K562 (cell line): ENCODE measurements at regions not wholly inside any gene's neighbourhood (a gene's known extent, or its start where the extent isn't known, plus 50 kb on each side); places are given as distances from the start of the nearest gene placed in this dataset.

Experiments used
- ATAC-seq: fragments of 200-7000 bp; cut with Tn5 transposase; 3 replicates; pipeline ENCODE4 v1.9.1; 2020; ENCODE audit warnings: moderate library complexity
- BruUV-seq: library from RNA; stranded (reverse); fragments of 400-500 nt; replicated peaks from 2 replicates; lab custom pipeline; 2021; lab: Mats Ljungman, UMichigan
- CTCF ChIA-PET: fragments of 300-600 bp; formaldehyde crosslinking; extraction: SDS; loops from one replicate; lab custom pipeline; 2021; ENCODE audit warnings: low intra/inter-chr PET ratio; lab: Yijun Ruan, JAX
- POLR2A ChIA-PET: fragments of 300-600, 350-650 bp; sonication (Branson Sonifier 250); formaldehyde crosslinking; extraction: SDS; loops from one replicate; lab custom pipeline; 2021; ENCODE audit warnings: antibody characterized with exemption, inconsistent platforms; lab: Yijun Ruan, JAX
- DNase-seq, 4 experiments: peaks; one replicate each; pipeline versions ENCODE4 v3.0.0 to v3.0.0-alpha.2; 2011 to 2018; ENCODE audit warnings: low spot score in 3 of 4, mixed read lengths in 3 of 4; ENCODE audit errors: extremely low read depth in 1 of 4
- FAIRE-seq: peaks from 2 replicates; lab custom pipeline; 2011; peaks lifted over from hg19 to GRCh38; lab: Jason Lieb, UNC
- H2AFZ ChIP-seq: 2 replicates; pipeline ENCODE4 v1.6.0; 2011; ENCODE audit warnings: low read depth, low read length, control low read depth, inconsistent platforms
- H3K27ac ChIP-seq: fragments of 200-600 bp; 3 replicates; pipeline ENCODE4 v1.8.0; 2011; ENCODE audit warnings: low read depth, mild to moderate bottlenecking, control low read depth, inconsistent platforms, low read length, moderate library complexity, mixed read lengths; ENCODE audit errors: extremely low read depth
- H3K27me3 ChIP-seq, 2 experiments: fragments of 300-600 bp in 1 of 2; 2 replicates in 1 of 2; 3 replicates in 1 of 2; pipeline versions ENCODE4 v1.6.0 to v1.8.0; 2011; ENCODE audit warnings: inconsistent platforms in 2 of 2, low read length in 2 of 2, mild to moderate bottlenecking in 1 of 2, mixed read lengths in 1 of 2, moderate library complexity in 1 of 2; ENCODE audit not compliant: control insufficient read depth in 2 of 2, insufficient read depth in 2 of 2
- H3K36me3 ChIP-seq: fragments of 300-600 bp; 3 replicates; pipeline ENCODE4 v1.8.0; 2011; ENCODE audit warnings: mild to moderate bottlenecking, low read length, inconsistent platforms; ENCODE audit not compliant: control insufficient read depth, insufficient read depth
- H3K4me1 ChIP-seq, 2 experiments: fragments of 200-600 bp in 1 of 2; replicated peaks in 1 of 2; 2 replicates in 1 of 2; 3 replicates in 1 of 2; pipeline versions ENCODE4 v1.5.1 to v1.8.0; 2011; ENCODE audit warnings: inconsistent platforms in 2 of 2, low read length in 2 of 2, mild to moderate bottlenecking in 1 of 2, mixed read lengths in 1 of 2, moderate library complexity in 1 of 2; ENCODE audit not compliant: control insufficient read depth in 2 of 2, insufficient read depth in 2 of 2
- H3K4me2 ChIP-seq: 2 replicates; pipeline ENCODE4 v1.6.1; 2011; ENCODE audit warnings: low read length, control low read depth, inconsistent platforms, mixed read lengths; ENCODE audit not compliant: insufficient read depth
- H3K4me3 ChIP-seq: fragments of 200-600 bp; sonication (generic), shearing (Covaris generic); 2 replicates; pipeline ENCODE4 v1.5.1; 2016; ENCODE audit warnings: control low read depth, inconsistent platforms
- H3K79me2 ChIP-seq: fragments of 200-600 bp; 3 replicates; pipeline ENCODE4 v1.8.0; 2011; ENCODE audit warnings: low read length, inconsistent platforms; ENCODE audit not compliant: control insufficient read depth, insufficient read depth
- H3K9ac ChIP-seq, 2 experiments: 2 replicates each; pipeline versions ENCODE4 v1.6.0 to v1.6.1; 2011; ENCODE audit warnings: low read depth in 2 of 2, low read length in 2 of 2, control low read depth in 1 of 2, inconsistent platforms in 1 of 2, mild to moderate bottlenecking in 1 of 2, mixed read lengths in 1 of 2; ENCODE audit not compliant: insufficient read depth in 1 of 2
- H3K9me1 ChIP-seq: one replicate; pipeline ENCODE4 v1.6.0; 2011; ENCODE audit warnings: inconsistent platforms, mild to moderate bottlenecking, low read length, moderate library complexity; ENCODE audit not compliant: control insufficient read depth, insufficient read depth
- H3K9me3 ChIP-seq: replicated peaks from 2 replicates; pipeline ENCODE4 v1.5.1; 2011; ENCODE audit warnings: low read depth, low read length, inconsistent platforms; ENCODE audit not compliant: control insufficient read depth, insufficient read depth
- H4K20me1 ChIP-seq: replicated peaks from 2 replicates; pipeline ENCODE4 v1.6.1; 2011; ENCODE audit warnings: low read length, inconsistent platforms, mixed read lengths; ENCODE audit not compliant: control insufficient read depth, insufficient read depth
- CHD2 ChIP-seq: IDR thresholded peaks from 2 replicates; pipeline ENCODE4 v1.6.1; 2011; ENCODE audit warnings: low read depth, low read length
- MCM3 ChIP-seq: fragments of 450-650 bp; IDR thresholded peaks from 2 replicates; pipeline ENCODE4 v1.6.1; 2016
- NR2C1 ChIP-seq, 2 experiments: fragments of 450-650 bp; IDR thresholded peaks; 2 replicates each; pipeline ENCODE4 v1.6.1; 2017; ENCODE audit warnings: mild to moderate bottlenecking in 2 of 2, antibody characterized with exemption in 1 of 2, inconsistent platforms in 1 of 2, missing compliant biosample characterization in 1 of 2, missing genetic modification characterization in 1 of 2
- PPARD ChIP-seq: fragments of 250-450 bp; sonication (Bioruptor Pico); IDR thresholded peaks from 2 replicates; pipeline ENCODE4 v1.8.0; 2022; ENCODE audit warnings: inconsistent platforms, mild to moderate bottlenecking, moderate library complexity
- RBFOX2 ChIP-seq: fragments of 200-400 bp; formaldehyde crosslinking; IDR thresholded peaks from 2 replicates; pipeline ENCODE4 v1.6.1; 2017; ENCODE audit warnings: low read depth, mild to moderate bottlenecking, low read length, moderate library complexity
- RNF2 ChIP-seq: sonication (generic); IDR thresholded peaks from 2 replicates; pipeline ENCODE4 v1.6.1; 2016
- TAF15 ChIP-seq: fragments of 200-400 bp; formaldehyde crosslinking; IDR thresholded peaks from 2 replicates; pipeline ENCODE4 v1.6.1; 2017; ENCODE audit warnings: mild to moderate bottlenecking, low read depth, low read length, moderate library complexity
- ZNF253 ChIP-seq: fragments of 250-450 bp; sonication (Bioruptor Pico); conservative IDR thresholded peaks from 2 replicates; pipeline ENCODE4 v1.6.1; 2021; ENCODE audit warnings: mild to moderate bottlenecking
- ZNF408 ChIP-seq: fragments of 250-450 bp; sonication (Bioruptor Pico); IDR thresholded peaks from 2 replicates; pipeline ENCODE4 v1.4.0; 2020; ENCODE audit warnings: low read depth, mild to moderate bottlenecking, moderate library complexity
- ZNF699 ChIP-seq: fragments of 250-450 bp; sonication (Bioruptor Pico); IDR thresholded peaks from 2 replicates; pipeline ENCODE4 v1.8.0; 2021; ENCODE audit warnings: mild to moderate bottlenecking, moderate library complexity; ENCODE audit not compliant: insufficient replicate concordance
- ZNF764 ChIP-seq: fragments of 250-450 bp; sonication (Bioruptor Pico); IDR thresholded peaks from 2 replicates; pipeline ENCODE4 v1.4.0; 2020; ENCODE audit warnings: low read depth, mild to moderate bottlenecking, moderate library complexity
- in situ Hi-C: fragments of 300-500 bp; cut with MboI; formaldehyde crosslinking; loops from 4 replicates; pipeline ENCODE4 v1.15.0; 2018; ENCODE audit warnings: inconsistent platforms, mixed read lengths
- intact Hi-C: fragments of 100-400 bp; cut with micrococcal nuclease; formaldehyde crosslinking; loops from 2 replicates; pipeline ENCODE4 v1.14.2; 2022
- TF ChIP-seq, protein P1 (sequence below): fragments of 450-650 bp; formaldehyde crosslinking; IDR thresholded peaks from 2 replicates; pipeline ENCODE4 v1.4.0; 2020; ENCODE audit warnings: mild to moderate bottlenecking, mixed read lengths
- TF ChIP-seq, protein P2 (sequence below): fragments of 250-450 bp; sonication (Bioruptor Pico); IDR thresholded peaks from 2 replicates; pipeline ENCODE4 v1.4.0; 2020; ENCODE audit warnings: mild to moderate bottlenecking, moderate library complexity, borderline replicate concordance
- TF ChIP-seq, protein P3 (sequence below): fragments of 250-450 bp; sonication (Bioruptor Pico); IDR thresholded peaks from 2 replicates; pipeline ENCODE4 v1.9.0; 2021; ENCODE audit warnings: mild to moderate bottlenecking, inconsistent platforms
- TF ChIP-seq, protein P4 (sequence below): sonication (generic); formaldehyde crosslinking; IDR thresholded peaks from 2 replicates; pipeline ENCODE4 v1.9.0; 2022; ENCODE audit warnings: mild to moderate bottlenecking, missing genetic modification reagents

DNA sequence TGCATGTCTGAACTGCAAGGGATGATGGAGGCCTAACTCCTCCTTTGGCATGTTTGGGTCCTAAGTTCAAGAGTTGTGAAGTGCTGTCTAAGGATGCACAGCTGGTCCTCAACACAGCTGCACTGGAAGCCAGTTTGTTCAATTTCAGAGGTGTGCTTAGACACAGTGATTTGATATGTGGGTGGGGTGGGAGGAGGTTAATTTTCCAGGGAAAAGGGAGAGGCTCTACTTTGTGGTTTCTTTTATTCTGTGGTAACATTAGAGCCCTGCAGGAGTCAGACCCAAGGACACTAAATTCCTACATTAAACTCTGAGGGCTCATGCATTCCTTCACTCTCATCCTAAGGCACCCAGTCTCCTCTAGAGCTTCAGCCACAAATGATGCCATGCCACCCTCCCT is 188.4 kb upstream of the MAST4 start:
- H3K27ac ChIP-seq, result no peak overlapping the region
- no peak for FAIRE-seq
- no peak overlapping the region for H2AFZ ChIP-seq
- no peak for ATAC-seq
- no peaks in the 10 kb centered on the region for H3K79me2 ChIP-seq
- intact Hi-C loops (no loop called here), in situ Hi-C loops (no loop called here)
- H3K4me1 ChIP-seq, result no peaks in the 10 kb centered on the region
- TF ChIP-seq, protein P1, sequence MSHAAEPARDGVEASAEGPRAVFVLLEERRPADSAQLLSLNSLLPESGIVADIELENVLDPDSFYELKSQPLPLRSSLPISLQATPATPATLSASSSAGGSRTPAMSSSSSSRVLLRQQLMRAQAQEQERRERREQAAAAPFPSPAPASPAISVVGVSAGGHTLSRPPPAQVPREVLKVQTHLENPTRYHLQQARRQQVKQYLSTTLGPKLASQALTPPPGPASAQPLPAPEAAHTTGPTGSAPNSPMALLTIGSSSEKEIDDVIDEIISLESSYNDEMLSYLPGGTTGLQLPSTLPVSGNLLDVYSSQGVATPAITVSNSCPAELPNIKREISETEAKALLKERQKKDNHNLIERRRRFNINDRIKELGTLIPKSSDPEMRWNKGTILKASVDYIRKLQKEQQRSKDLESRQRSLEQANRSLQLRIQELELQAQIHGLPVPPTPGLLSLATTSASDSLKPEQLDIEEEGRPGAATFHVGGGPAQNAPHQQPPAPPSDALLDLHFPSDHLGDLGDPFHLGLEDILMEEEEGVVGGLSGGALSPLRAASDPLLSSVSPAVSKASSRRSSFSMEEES, result no peak
- TF ChIP-seq ZNF699, result no peak
- TF ChIP-seq CHD2, result no peak
- no peak for TF ChIP-seq PPARD (CRISPR knock-in tag)
- TF ChIP-seq RNF2, result no peak
- TF ChIP-seq, protein P2, sequence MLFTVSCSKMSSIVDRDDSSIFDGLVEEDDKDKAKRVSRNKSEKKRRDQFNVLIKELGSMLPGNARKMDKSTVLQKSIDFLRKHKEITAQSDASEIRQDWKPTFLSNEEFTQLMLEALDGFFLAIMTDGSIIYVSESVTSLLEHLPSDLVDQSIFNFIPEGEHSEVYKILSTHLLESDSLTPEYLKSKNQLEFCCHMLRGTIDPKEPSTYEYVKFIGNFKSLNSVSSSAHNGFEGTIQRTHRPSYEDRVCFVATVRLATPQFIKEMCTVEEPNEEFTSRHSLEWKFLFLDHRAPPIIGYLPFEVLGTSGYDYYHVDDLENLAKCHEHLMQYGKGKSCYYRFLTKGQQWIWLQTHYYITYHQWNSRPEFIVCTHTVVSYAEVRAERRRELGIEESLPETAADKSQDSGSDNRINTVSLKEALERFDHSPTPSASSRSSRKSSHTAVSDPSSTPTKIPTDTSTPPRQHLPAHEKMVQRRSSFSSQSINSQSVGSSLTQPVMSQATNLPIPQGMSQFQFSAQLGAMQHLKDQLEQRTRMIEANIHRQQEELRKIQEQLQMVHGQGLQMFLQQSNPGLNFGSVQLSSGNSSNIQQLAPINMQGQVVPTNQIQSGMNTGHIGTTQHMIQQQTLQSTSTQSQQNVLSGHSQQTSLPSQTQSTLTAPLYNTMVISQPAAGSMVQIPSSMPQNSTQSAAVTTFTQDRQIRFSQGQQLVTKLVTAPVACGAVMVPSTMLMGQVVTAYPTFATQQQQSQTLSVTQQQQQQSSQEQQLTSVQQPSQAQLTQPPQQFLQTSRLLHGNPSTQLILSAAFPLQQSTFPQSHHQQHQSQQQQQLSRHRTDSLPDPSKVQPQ (CRISPR knock-in tag), result no peak
- TF ChIP-seq MCM3, result no peak
- TF ChIP-seq ZNF408 (CRISPR knock-in tag), result no peak
- TF ChIP-seq TAF15, result no peak
- TF ChIP-seq, protein P3, sequence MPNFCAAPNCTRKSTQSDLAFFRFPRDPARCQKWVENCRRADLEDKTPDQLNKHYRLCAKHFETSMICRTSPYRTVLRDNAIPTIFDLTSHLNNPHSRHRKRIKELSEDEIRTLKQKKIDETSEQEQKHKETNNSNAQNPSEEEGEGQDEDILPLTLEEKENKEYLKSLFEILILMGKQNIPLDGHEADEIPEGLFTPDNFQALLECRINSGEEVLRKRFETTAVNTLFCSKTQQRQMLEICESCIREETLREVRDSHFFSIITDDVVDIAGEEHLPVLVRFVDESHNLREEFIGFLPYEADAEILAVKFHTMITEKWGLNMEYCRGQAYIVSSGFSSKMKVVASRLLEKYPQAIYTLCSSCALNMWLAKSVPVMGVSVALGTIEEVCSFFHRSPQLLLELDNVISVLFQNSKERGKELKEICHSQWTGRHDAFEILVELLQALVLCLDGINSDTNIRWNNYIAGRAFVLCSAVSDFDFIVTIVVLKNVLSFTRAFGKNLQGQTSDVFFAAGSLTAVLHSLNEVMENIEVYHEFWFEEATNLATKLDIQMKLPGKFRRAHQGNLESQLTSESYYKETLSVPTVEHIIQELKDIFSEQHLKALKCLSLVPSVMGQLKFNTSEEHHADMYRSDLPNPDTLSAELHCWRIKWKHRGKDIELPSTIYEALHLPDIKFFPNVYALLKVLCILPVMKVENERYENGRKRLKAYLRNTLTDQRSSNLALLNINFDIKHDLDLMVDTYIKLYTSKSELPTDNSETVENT (CRISPR knock-in tag), result no peak
- TF ChIP-seq NR2C1 (IDR thresholded peaks at IDR 0.05), result no peak
- TF ChIP-seq NR2C1 (tag; IDR thresholded peaks at IDR 0.05), result no peak
- no peak for TF ChIP-seq ZNF764 (CRISPR knock-in tag)
- TF ChIP-seq RBFOX2, result no peak
- no peak for TF ChIP-seq ZNF253
- TF ChIP-seq, protein P4, sequence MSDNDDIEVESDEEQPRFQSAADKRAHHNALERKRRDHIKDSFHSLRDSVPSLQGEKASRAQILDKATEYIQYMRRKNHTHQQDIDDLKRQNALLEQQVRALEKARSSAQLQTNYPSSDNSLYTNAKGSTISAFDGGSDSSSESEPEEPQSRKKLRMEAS (CRISPR knock-in tag), result no peak
- H3K9me1 ChIP-seq, result no peaks in the 10 kb centered on the region
- DNase-seq, result no peak
- POLR2A ChIA-PET, result no interaction called here
- H3K4me2 ChIP-seq, result no peak overlapping the region
- no peak overlapping the region for H3K4me3 ChIP-seq
- H4K20me1 ChIP-seq, result no peaks in the 10 kb centered on the region
- H3K9me3 ChIP-seq, result no peaks in the 10 kb centered on the region
- BruUV-seq, result no TSS peak
- H3K27me3 ChIP-seq, result no peaks in the 10 kb centered on the region
- CTCF ChIA-PET, result no interaction called here
- H3K36me3 ChIP-seq, result no peaks in the 10 kb centered on the region
- H3K9ac ChIP-seq, result no peak overlapping the region
